OCI-LY3 (cell line): ENCODE measurements at regions not wholly inside any gene's neighbourhood (a gene's known extent, or its start where the extent isn't known, plus 50 kb on each side); places are given as distances from the start of the nearest gene placed in this dataset.

Source experiments
- H2AFZ ChIP-seq: fragments of 200-600, 300-600 bp; shearing (Covaris generic); 2 replicates; pipeline ENCODE4 v1.6.0; 2014; ENCODE audit warnings: antibody characterized with exemption, low read depth, low read length
- H3K27ac ChIP-seq: fragments of 200-600, 300-600 bp; sonication (generic); 2 replicates; pipeline ENCODE4 v1.5.1; 2014; ENCODE audit warnings: mild to moderate bottlenecking, low read length, moderate library complexity, mixed read lengths
- H3K27me3 ChIP-seq: fragments of 200-600, 300-600 bp; sonication (generic); 2 replicates; pipeline ENCODE4 v1.6.1; 2014; ENCODE audit warnings: low read depth, low read length, mixed read lengths
- H3K36me3 ChIP-seq: fragments of 200-600, 300-600 bp; sonication (generic); replicated peaks from 2 replicates; pipeline ENCODE3; 2014; ENCODE audit warnings: low read depth, low read length, mixed read lengths
- H3K4me1 ChIP-seq: fragments of 300-600, 200-600 bp; sonication (generic); 2 replicates; pipeline ENCODE4 v1.6.1; 2014; ENCODE audit warnings: low read length, mixed read lengths
- H3K4me2 ChIP-seq: fragments of 200-600, 300-600 bp; sonication (generic); 2 replicates; pipeline ENCODE4 v1.6.1; 2014; ENCODE audit warnings: low read length, mixed read lengths
- H3K4me3 ChIP-seq: fragments of 300-600, 200-600 bp; sonication (generic); 2 replicates; pipeline ENCODE4 v1.5.1; 2014; ENCODE audit warnings: antibody characterized with exemption, mild to moderate bottlenecking, low read length, moderate library complexity
- H3K79me2 ChIP-seq: fragments of 300-600, 200-600 bp; shearing (Covaris generic); 2 replicates; pipeline ENCODE4 v1.6.1; 2014; ENCODE audit warnings: mild to moderate bottlenecking, low read length, mixed read lengths
- H3K9ac ChIP-seq: fragments of 300-600, 200-600 bp; shearing (Covaris generic); 2 replicates; pipeline ENCODE4 v1.6.0; 2014; ENCODE audit warnings: mild to moderate bottlenecking, low read length, moderate library complexity
- H3K9me3 ChIP-seq: fragments of 200-600, 300-600 bp; shearing (Covaris generic); 2 replicates; pipeline ENCODE4 v1.6.1; 2014; ENCODE audit warnings: low read length, mixed read lengths; ENCODE audit not compliant: insufficient read depth
- H4K20me1 ChIP-seq: fragments of 200-600, 300-600 bp; sonication (generic); 2 replicates; pipeline ENCODE4 v1.6.1; 2016; ENCODE audit warnings: low read length, mixed read lengths; ENCODE audit not compliant: insufficient read depth
- EZH2phosphoT487 ChIP-seq: fragments of 200-600 bp; shearing (Covaris generic); IDR thresholded peaks from 2 replicates; pipeline ENCODE4 v1.6.1; 2018; ENCODE audit warnings: antibody characterized with exemption, mixed run types, low read depth
- TF ChIP-seq, protein P1 (sequence below): fragments of 200-600, 300-600 bp; sonication (generic); IDR thresholded peaks from 2 replicates; pipeline ENCODE4 v1.5.1; 2014; ENCODE audit warnings: antibody characterized with exemption, low read length, low read depth

DNA sequence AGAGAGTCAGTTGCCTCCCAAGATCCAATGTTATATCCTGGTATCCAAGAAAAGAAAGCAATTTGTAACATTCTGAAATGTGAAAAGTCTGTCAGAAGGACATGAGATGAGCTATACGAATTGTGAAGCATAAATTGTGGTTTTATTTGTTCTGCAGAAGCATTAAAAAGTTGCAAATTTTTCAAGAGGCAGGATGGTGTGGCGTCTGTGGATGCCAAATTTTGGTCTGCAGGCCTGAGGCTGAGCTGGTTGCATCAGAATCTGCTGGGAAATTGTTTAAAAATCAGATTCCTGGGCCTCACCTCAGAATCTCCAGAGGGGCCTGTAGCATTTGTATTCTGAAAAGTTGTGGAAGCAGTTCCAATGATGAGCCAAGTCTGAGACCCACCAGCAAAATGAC, 284.7 kb downstream of the NUAK1 start:
- Histone ChIP-seq H2AFZ (no peak overlapping the region), H4K20me1 (no peaks in the 10 kb centered on the region), H3K4me1 (no peaks in the 10 kb centered on the region), H3K79me2 (no peaks in the 10 kb centered on the region), H3K4me3 (no peak overlapping the region), H3K27ac (no peak overlapping the region), H3K36me3 (no peaks in the 10 kb centered on the region), H3K4me2 (no peak overlapping the region), H3K9me3 (no peaks in the 10 kb centered on the region), H3K27me3 (no peaks in the 10 kb centered on the region), H3K9ac (no peak overlapping the region)
- no peak for TF ChIP-seq EZH2phosphoT487
- TF ChIP-seq, protein P1, sequence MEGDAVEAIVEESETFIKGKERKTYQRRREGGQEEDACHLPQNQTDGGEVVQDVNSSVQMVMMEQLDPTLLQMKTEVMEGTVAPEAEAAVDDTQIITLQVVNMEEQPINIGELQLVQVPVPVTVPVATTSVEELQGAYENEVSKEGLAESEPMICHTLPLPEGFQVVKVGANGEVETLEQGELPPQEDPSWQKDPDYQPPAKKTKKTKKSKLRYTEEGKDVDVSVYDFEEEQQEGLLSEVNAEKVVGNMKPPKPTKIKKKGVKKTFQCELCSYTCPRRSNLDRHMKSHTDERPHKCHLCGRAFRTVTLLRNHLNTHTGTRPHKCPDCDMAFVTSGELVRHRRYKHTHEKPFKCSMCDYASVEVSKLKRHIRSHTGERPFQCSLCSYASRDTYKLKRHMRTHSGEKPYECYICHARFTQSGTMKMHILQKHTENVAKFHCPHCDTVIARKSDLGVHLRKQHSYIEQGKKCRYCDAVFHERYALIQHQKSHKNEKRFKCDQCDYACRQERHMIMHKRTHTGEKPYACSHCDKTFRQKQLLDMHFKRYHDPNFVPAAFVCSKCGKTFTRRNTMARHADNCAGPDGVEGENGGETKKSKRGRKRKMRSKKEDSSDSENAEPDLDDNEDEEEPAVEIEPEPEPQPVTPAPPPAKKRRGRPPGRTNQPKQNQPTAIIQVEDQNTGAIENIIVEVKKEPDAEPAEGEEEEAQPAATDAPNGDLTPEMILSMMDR: no peak

DNA sequence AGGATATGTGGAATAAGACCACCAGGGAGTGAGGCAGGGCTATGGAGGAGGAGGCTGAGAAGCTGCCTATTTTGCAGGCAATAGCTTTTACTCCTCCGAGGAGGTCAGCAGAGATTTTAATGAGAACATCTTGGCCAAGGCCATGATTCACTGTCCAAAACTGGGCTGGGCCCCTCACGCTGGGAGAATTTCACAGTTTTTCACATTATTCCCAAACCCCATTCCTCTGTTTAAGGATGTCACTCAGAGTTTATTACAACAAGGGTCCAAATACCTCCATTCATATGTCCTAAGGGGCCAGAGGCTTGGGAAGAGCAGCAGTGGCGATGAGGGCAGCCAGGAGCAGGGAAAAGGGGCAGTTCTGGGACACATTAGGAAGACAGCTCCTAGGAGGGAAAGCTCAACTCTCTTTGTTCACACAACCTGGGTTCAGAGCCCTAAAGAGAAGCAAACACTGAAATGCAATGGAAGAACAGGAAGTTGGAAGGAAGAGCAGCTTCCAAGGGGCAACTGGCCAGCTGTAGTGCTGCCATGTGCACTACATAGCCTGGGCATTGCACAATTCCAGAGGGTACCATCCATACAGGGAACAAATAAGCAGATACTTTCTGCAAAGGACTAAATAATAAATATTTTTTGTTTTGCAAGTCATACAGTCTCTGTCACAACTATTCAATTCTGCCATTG, 283.2 kb downstream of the NUAK1 start:
- no peaks in the 10 kb centered on the region for H3K79me2 ChIP-seq
- no peaks in the 10 kb centered on the region for H3K36me3 ChIP-seq
- H3K27ac ChIP-seq: no peak overlapping the region
- H2AFZ ChIP-seq: no peak overlapping the region
- H4K20me1 ChIP-seq: no peaks in the 10 kb centered on the region
- H3K4me1 ChIP-seq: no peaks in the 10 kb centered on the region
- no peak for TF ChIP-seq EZH2phosphoT487
- TF ChIP-seq, protein P1: no peak
- no peak overlapping the region for H3K9ac ChIP-seq
- H3K27me3 ChIP-seq: no peaks in the 10 kb centered on the region
- H3K9me3 ChIP-seq: no peaks in the 10 kb centered on the region
- H3K4me3 ChIP-seq: no peak overlapping the region
- H3K4me2 ChIP-seq: no peak overlapping the region

DNA sequence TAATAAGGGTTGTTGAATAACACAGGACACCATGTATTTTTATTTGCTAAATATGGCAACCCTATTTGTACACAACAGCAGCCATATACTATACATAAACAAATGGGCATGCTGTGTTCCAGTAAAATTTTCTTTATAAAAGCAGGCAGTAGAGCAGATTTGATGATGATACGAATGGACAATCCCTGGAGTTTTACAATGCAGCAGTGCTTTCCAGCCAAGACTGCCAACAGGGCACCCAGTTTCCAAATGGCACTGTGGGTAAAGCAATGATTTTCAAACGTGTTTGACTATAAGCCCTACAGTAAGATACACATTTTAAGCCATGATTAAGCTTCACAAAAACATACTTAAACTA, 282.7 kb downstream of the NUAK1 start:
- Histone ChIP-seq H3K27me3 (no peaks in the 10 kb centered on the region), H3K36me3 (no peaks in the 10 kb centered on the region), H3K4me1 (no peaks in the 10 kb centered on the region), H3K9me3 (no peaks in the 10 kb centered on the region), H2AFZ (no peak overlapping the region), H3K4me2 (no peak overlapping the region), H4K20me1 (no peaks in the 10 kb centered on the region), H3K9ac (no peak overlapping the region), H3K27ac (no peak overlapping the region), H3K4me3 (no peak overlapping the region), H3K79me2 (no peaks in the 10 kb centered on the region)
- TF ChIP-seq, protein P1: no peak
- TF ChIP-seq EZH2phosphoT487: no peak

DNA sequence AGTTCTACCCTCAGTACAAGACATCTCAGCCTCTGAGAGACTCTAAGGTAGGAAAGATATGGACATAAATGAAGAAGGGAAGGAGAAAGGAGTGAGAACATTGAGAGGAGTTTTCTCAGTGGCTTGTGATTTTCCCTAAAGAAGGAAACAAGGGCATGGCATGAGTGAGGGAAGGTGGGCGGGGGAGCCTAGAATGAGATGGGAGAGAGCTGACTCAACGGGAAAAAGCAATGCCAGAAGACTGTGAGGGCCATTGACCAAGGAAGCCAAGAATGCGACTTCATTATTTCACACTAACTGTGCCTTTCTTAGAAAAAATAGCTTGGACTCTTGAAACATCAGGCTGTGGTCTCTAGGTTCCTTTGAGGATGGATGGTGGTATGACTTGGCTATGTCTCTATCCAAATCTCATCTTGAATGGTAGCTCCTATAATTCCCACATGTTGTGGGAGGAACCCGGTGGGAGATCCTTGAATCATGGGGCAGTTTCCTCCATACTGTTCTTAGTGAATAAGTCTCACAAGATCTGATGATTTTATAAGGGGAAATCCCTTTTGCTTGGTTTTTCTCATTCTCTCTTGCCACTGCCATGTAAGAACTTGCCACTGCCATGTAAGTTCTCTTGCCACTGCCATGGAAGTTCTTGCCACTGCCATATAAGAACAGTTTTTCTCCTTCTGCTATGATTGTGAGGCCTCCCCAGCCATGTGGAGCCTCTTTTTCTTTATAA, 279.6 kb downstream of the NUAK1 start:
- TF ChIP-seq, protein P1: no peak
- no peak for TF ChIP-seq EZH2phosphoT487
- H3K4me1 ChIP-seq: no peaks in the 10 kb centered on the region
- no peak overlapping the region for H3K4me3 ChIP-seq
- no peaks in the 10 kb centered on the region for H3K27me3 ChIP-seq
- H4K20me1 ChIP-seq: no peaks in the 10 kb centered on the region
- no peak overlapping the region for H3K27ac ChIP-seq
- no peak overlapping the region for H3K9ac ChIP-seq
- no peaks in the 10 kb centered on the region for H3K9me3 ChIP-seq
- H3K79me2 ChIP-seq: no peaks in the 10 kb centered on the region
- no peak overlapping the region for H3K4me2 ChIP-seq
- H2AFZ ChIP-seq: no peak overlapping the region
- H3K36me3 ChIP-seq: no peaks in the 10 kb centered on the region
